Putamen (tissue), 1 donor: ENCODE measurements at regions not wholly inside any gene's neighbourhood (a gene's known extent, or its start where the extent isn't known, plus 50 kb on each side); places are given as distances from the start of the nearest gene placed in this dataset.

ENCODE experiments used
- DNase-seq: peaks from one replicate; pipeline ENCODE4 v3.0.0-alpha.2; 2016; ENCODE audit warnings: low spot score

DNA sequence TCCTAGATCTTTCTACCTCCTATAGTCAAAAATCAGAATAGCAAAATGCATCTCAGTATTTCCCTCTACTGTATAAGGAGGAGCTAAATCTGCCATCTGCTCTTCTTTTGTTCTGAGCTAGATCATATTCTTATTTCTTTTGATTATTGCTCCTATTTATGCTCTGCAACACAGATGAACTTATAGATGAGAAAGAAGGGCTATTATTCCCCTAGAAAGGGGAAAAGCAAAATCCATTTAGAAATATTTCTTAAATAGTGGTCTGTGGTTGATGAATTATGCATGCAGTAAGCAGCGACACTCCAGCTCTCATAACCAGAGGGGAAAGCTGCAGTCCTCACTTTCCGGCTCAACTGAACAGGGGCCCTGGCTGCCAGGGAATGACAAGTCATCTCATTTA, 207.3 kb upstream of the SORCS1 start:
- no peak for DNase-seq

GRCh38 chr10:107364872-107365271, 200.4 kb upstream of the SORCS1 start:
- no peak for DNase-seq

- DNase-seq: no peak
These were observed 197.8 kb upstream of the SORCS1 start for GRCh38 chr10:107362306-107362705.

DNA sequence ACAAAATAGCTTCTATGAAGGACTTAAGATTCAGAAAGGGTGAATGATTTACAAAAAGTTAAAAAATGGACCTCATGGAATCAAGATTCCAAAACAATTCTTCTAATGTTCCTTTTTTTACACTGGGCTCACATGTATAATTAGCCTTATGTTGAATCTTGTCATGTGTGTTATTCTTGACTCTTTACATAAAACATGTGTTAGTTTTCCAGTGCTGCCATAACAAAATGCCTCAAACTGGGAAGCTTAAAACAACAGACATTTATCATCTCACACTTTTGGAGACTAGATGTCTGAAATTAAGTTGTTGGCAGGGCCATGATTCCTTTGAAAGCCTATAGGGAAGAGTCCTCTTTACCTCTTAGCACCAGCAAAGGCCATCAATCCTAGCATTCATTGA, 192.5 kb upstream of the SORCS1 start:
- no peak for DNase-seq

GRCh38 chr10:107356396-107356795, 191.9 kb upstream of the SORCS1 start:
- DNase-seq: no peak

DNA sequence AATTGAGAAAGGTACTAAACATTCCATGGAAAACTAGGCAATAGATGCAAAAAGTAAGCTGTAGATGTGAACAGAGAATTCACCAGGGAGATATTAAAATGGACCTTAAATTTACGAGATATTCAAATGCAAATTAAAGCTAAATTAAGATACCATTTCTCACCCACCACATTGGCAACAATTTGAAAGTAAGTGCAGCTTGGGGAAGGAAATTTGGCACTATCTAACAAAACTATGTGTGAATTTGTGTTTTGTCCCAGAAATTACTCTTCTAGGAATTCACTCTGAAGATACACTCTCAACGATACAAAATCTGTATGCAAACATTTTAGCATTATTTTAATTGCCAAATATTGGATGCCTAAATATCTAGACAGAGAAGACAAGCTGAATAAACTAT, 178.2 kb upstream of the SORCS1 start:
- DNase-seq: no peak

GRCh38 chr10:107341281-107341680, 176.8 kb upstream of the SORCS1 start:
- no peak for DNase-seq

- no peak for DNase-seq
These were observed 175.8 kb upstream of the SORCS1 start for GRCh38 chr10:107340326-107340725.

DNA sequence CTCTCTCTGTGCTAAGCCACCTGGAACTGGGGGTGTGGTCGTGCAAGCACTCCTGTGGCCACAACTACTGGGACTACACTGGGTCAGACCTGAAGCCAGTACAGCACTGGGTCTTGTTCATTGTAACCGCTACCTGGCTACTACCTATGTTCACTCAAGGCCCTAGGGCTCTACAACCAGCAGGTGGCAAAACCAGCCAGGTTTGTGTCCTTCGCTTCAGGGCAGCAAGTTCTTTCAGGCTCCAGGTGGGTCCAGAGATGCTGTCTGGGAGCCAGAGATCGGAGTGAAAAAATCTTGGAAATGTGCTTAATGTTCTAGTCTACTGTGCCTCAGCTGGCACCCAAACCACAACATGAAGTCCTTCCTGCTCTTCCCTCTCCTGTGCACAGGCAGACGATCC, 171.6 kb upstream of the SORCS1 start:
- DNase-seq: no peak

- DNase-seq: no peak
These were observed 153.1 kb upstream of the SORCS1 start for GRCh38 chr10:107317592-107317991.

DNA sequence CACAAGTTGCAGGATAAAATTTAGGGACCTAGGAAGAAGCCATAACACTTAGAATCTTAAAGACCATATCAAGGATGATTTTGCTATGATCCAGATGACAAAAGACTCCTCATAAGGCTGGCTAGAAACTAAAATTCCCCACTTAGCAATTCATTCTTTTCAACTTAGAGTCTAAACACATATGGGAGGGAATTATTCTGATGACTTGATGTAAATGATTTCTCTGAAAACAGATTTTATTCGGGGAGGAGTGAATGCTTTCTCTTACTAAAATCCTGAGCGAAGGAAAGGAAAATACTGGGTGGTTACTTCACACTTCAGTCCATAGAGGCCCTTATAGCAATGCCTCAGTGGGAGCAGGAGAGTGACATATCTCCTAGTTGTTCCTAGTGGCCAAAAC, 138.7 kb upstream of the SORCS1 start:
- no peak for DNase-seq

DNA sequence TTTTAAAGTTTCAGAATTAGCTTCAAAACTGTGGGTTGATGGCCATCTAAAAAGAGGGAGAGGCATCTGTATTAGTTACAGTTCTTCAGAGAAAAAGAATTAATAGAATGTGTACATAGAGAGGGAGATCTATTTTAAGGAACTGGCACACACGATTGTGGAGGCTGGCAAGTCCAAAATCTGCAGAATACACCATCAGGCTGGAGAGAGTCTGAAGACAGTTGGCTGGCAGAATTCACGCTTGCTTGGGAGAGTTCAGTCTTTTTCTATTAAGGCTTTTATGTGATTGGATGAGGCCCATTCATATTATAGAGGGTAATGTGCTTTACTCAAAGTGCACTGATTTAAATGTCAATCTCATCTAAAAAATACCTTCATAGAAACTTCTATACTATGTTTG, 135.1 kb upstream of the SORCS1 start:
- DNase-seq: no peak

DNA sequence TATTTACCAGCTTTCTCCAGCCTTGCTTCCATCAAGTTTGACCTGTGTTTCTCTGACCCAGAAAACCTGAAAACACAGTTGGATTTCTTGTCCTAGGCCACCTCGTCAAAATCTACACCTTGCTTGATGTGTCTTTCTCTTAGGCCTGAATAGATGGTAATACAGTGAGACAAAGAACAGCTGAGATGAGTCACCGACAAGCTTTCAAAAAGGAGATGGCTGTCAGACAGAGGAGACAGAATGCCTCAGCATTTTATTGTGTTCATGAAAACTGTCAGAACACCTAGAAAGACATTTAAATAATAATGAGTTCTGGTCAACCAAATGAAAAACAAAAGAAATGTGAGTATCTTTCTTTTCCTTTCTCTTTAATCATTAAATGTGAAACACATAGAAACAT, 119.7 kb upstream of the SORCS1 start:
- peak; percentile 7 for DNase-seq

DNA sequence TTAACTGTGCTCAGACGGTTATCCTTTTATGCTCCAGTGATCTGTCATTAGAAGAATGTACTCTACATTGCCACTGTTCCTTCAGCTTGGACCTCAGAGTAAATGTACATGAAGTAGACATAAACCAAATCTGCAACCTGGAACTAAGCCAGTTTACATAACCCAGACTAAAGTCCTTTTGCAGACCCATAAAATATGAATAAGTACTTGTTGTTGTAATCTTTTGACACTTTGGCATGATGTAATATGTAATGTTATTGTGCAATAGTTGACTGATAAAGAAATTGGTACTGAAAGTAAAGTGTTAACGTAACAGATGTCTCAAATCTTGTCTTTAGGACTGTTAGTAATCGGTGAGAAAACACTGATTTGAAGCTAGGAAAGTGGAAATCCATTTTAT, 115.8 kb upstream of the SORCS1 start:
- DNase-seq: no peak

GRCh38 chr10:107277591-107277990, 113.1 kb upstream of the SORCS1 start:
- no peak for DNase-seq

DNA sequence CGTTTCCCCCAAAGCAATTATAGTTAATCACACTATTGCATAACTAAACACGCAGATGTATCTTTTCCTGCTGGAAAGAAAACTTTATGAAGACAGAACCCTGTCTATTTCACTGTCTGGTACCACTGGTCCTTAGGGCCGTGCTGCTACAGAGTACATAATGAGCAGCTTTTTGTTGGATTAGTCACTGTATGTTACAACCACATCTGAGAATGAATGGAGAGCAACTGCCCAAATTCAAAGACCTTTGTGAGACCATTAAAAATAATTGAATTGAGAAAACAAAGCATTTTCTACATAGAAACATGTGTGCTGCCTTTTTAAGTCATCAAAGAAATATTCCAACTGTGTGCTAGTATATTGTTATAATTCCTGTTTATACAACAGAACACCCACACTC, 111.3 kb upstream of the SORCS1 start:
- no peak for DNase-seq

DNA sequence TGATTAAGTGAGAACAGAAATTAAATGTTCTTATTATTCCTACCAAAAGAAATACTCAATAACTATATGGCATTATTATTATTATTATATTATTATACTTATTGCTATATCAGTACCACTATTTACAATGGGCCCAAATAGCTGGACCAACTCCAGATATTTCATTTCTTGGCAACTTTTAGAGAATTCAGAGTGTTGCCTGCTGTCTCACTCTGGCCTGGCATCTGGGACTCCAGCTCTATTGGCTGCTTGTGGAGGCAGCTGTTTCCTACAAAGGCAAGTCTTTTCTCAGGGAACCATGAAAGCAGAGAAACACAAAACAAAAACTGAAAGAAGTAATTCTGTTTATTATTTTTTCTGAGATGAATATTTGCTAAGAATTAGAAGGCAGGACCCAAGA, 105.1 kb upstream of the SORCS1 start:
- DNase-seq: no peak

- no peak for DNase-seq
These were observed 100.2 kb upstream of the SORCS1 start for GRCh38 chr10:107264742-107265141.

GRCh38 chr10:107244122-107244521, 79.6 kb upstream of the SORCS1 start:
- DNase-seq: no peak

GRCh38 chr10:107238275-107238674, 73.8 kb upstream of the SORCS1 start:
- no peak for DNase-seq

GRCh38 chr10:107232013-107232412, 67.5 kb upstream of the SORCS1 start:
- DNase-seq: no peak

- no peak for DNase-seq
These were observed 66.4 kb upstream of the SORCS1 start for GRCh38 chr10:107230887-107231286.

DNA sequence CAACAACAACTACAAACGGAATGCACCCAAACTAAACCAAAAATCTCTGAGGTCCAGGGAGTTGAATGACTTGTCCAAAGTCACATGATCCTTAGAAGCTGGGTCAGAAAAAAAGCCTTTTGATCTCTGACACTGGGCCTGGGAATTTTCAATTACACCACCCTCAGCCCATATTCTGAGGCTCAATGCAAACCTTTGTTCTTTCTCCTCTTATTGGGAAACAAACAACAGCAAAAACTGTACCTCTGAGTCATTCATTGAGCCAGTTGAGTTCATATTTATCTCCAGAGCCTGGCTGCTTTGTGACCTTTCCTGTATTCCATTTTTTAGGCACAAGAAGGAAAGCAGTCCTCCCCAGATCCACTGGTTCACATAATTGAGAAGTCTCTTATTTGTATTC, 51.2 kb upstream of the SORCS1 start:
- DNase-seq: no peak
